HEK293T (cell line): ENCODE measurements at regions not wholly inside any gene's neighbourhood (a gene's known extent, or its start where the extent isn't known, plus 50 kb on each side); places are given as distances from the start of the nearest gene placed in this dataset.
"Not testable (repeated sequence)": the region's sequence is repeated elsewhere in the genome, so short reads cannot be mapped to it uniquely, and the experiment has no call there.

ENCODE experiments used
- BHLHE40 ChIP-seq: fragments of 450-650 bp; IDR thresholded peaks from 2 replicates; pipeline ENCODE4 v1.6.1; 2016; ENCODE audit warnings: mild to moderate bottlenecking, moderate library complexity, borderline replicate concordance
- CTBP1 ChIP-seq: fragments of 450-650 bp; IDR thresholded peaks from 2 replicates; pipeline ENCODE4 v1.6.1; 2016; ENCODE audit warnings: borderline replicate concordance
- ELF4 ChIP-seq: fragments of 450-650 bp; IDR thresholded peaks from 2 replicates; pipeline ENCODE4 v1.6.1; 2017; ENCODE audit warnings: antibody characterized with exemption
- FOXA1 ChIP-seq: fragments of 450-650 bp; IDR thresholded peaks from 2 replicates; pipeline ENCODE4 v1.6.1; 2016; ENCODE audit warnings: mild to moderate bottlenecking
- FOXK2 ChIP-seq: fragments of 450-650 bp; IDR thresholded peaks from 2 replicates; pipeline ENCODE4 v1.6.1; 2016; ENCODE audit warnings: mild to moderate bottlenecking
- FOXM1 ChIP-seq: fragments of 450-650 bp; IDR thresholded peaks from 2 replicates; pipeline ENCODE4 v1.6.1; 2017; ENCODE audit warnings: mild to moderate bottlenecking, borderline replicate concordance
- NFRKB ChIP-seq: fragments of 450-650 bp; IDR thresholded peaks from 2 replicates; pipeline ENCODE4 v1.6.1; 2016; ENCODE audit warnings: mild to moderate bottlenecking, moderate library complexity
- SP1 ChIP-seq: fragments of 450-650 bp; IDR thresholded peaks from 2 replicates; pipeline ENCODE4 v1.6.1; 2017
- SUZ12 ChIP-seq: fragments of 450-650 bp; IDR thresholded peaks from 2 replicates; pipeline ENCODE4 v1.6.1; 2016; ENCODE audit warnings: mild to moderate bottlenecking
- TARDBP ChIP-seq: fragments of 450-650 bp; IDR thresholded peaks from 2 replicates; pipeline ENCODE4 v1.6.1; 2016
- ZNF384 ChIP-seq: fragments of 450-650 bp; IDR thresholded peaks from 2 replicates; pipeline ENCODE4 v1.6.1; 2016
- TF ChIP-seq, protein P1 (sequence below): fragments of 450-650 bp; IDR thresholded peaks from 2 replicates; pipeline ENCODE4 v1.6.1; 2016

DNA sequence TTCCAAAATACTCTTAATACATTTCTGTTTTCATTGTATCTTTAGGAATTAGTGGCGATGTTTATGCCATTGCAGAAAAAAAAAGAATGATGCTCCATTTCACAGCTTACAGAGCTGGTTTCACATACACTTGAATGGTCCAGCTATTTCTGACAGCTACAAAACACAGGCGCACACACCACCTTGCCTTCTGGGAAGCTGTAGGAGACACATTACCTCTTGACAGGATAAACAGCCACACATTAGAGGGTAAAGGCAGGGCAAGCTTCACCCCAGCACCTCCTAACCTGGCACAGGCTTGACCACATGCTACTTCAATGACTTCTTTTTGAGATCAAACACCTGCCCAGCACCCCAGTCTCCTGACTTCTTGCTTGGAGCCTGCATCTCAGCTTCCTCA lies 73.2 kb upstream of the PLGLB2 start:
- TF ChIP-seq FOXM1, SUZ12, SP1, ZNF384, FOXK2, CTBP1, BHLHE40, FOXA1, TARDBP, NFRKB, ELF4: not testable (repeated sequence)
- TF ChIP-seq, protein P1, sequence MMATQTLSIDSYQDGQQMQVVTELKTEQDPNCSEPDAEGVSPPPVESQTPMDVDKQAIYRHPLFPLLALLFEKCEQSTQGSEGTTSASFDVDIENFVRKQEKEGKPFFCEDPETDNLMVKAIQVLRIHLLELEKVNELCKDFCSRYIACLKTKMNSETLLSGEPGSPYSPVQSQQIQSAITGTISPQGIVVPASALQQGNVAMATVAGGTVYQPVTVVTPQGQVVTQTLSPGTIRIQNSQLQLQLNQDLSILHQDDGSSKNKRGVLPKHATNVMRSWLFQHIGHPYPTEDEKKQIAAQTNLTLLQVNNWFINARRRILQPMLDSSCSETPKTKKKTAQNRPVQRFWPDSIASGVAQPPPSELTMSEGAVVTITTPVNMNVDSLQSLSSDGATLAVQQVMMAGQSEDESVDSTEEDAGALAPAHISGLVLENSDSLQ = not testable (repeated sequence)
